Hepatocyte (in vitro differentiated cells): ENCODE measurements at regions not wholly inside any gene's neighbourhood (a gene's known extent, or its start where the extent isn't known, plus 50 kb on each side); places are given as distances from the start of the nearest gene placed in this dataset.

Experiments
- DNase-seq: peaks from one replicate; pipeline ENCODE4 v3.0.0-alpha.2; 2016; ENCODE audit warnings: low spot score
- H2AFZ ChIP-seq: fragments of 200-600 bp; sonication (generic); 2 replicates; pipeline ENCODE4 v1.6.0; 2016; ENCODE audit warnings: antibody characterized with exemption, mild to moderate bottlenecking
- H3K27ac ChIP-seq: fragments of 200-600 bp; sonication (generic); 2 replicates; pipeline ENCODE4 v1.5.1; 2016; ENCODE audit warnings: mild to moderate bottlenecking
- H3K27me3 ChIP-seq: fragments of 200-600 bp; sonication (generic); 2 replicates; pipeline ENCODE4 v1.6.1; 2016
- H3K36me3 ChIP-seq: fragments of 200-600 bp; sonication (generic); replicated peaks from 2 replicates; pipeline ENCODE4 v1.5.1; 2016; ENCODE audit warnings: low read depth; ENCODE audit not compliant: insufficient read depth
- H3K4me1 ChIP-seq: fragments of 200-600 bp; sonication (generic); 2 replicates; pipeline ENCODE4 v1.5.1; 2016; ENCODE audit warnings: mild to moderate bottlenecking, moderate library complexity; ENCODE audit not compliant: insufficient read depth
- H3K4me2 ChIP-seq: fragments of 200-600 bp; sonication (generic); 2 replicates; pipeline ENCODE4 v1.6.0; 2016
- H3K4me3 ChIP-seq: fragments of 200-600 bp; sonication (generic); 2 replicates; pipeline ENCODE4 v1.5.1; 2016; ENCODE audit warnings: mild to moderate bottlenecking
- H3K79me2 ChIP-seq: fragments of 200-600 bp; sonication (generic); 2 replicates; pipeline ENCODE4 v1.6.0; 2017; ENCODE audit warnings: mild to moderate bottlenecking
- H3K9me2 ChIP-seq: fragments of 200-600 bp; sonication (generic); replicated peaks from 2 replicates; pipeline ENCODE4 v1.6.0; 2017; ENCODE audit warnings: mild to moderate bottlenecking; ENCODE audit not compliant: insufficient read depth
- H3K9me3 ChIP-seq: fragments of 200-600 bp; sonication (generic); 2 replicates; pipeline ENCODE4 v1.5.1; 2016; ENCODE audit warnings: low read depth, mild to moderate bottlenecking
- H4K20me1 ChIP-seq: fragments of 200-600 bp; sonication (generic); 2 replicates; pipeline ENCODE4 v1.6.0; 2016; ENCODE audit warnings: mild to moderate bottlenecking; ENCODE audit not compliant: insufficient read depth, poor library complexity, severe bottlenecking
- EZH2 ChIP-seq: fragments of 200-600 bp; sonication (generic); IDR thresholded peaks from 2 replicates; pipeline ENCODE4 v1.6.1; 2016; ENCODE audit warnings: antibody characterized with exemption, mild to moderate bottlenecking, borderline replicate concordance
- EZH2phosphoT487 ChIP-seq: fragments of 200-600 bp; sonication (generic); IDR thresholded peaks from one replicate; pipeline ENCODE4 v1.6.1; 2018; ENCODE audit warnings: antibody characterized with exemption, mild to moderate bottlenecking, low read depth, moderate library complexity; ENCODE audit not compliant: unreplicated experiment, severe bottlenecking
- WGBS: methylation state at CpG from one replicate; pipeline ENCODE4 v1.1.6; 2016; ENCODE audit warnings: low lambda C conversion rate; ENCODE audit errors: missing lambda C conversion rate; 5-methylcytosine and 5-hydroxymethylcytosine counted together
- TF ChIP-seq, protein P1 (sequence below): fragments of 200-600 bp; sonication (generic); IDR thresholded peaks from 2 replicates; pipeline ENCODE4 v1.5.1; 2016; ENCODE audit warnings: antibody characterized with exemption, mild to moderate bottlenecking; ENCODE audit not compliant: poor library complexity

DNA sequence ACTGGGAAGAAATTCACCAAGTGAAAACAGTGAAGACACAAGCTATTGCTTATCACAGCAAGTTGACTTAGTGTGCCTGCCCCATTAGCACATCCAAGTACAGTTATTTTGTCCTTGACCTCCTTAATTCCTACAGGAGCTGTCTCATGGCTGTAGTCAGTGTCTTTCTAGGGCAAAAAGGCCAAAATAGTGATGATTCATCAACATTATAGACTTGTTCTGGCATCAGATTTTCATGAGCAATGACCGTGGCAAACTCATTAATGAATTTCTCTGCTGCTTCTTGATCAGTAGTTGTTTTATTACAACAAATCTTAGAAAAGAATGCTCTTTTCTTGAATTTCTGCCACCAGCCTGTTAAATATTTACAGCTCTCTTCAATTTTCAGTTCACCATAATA lies 1169.3 kb upstream of the DDX18 start:
- 94% methylated on average over 1 of the region's 1 CpG for WGBS
- Histone ChIP-seq H3K79me2 (no peaks in the 10 kb centered on the region), H3K4me3 (no peak overlapping the region), H3K27me3 (no peaks in the 10 kb centered on the region), H2AFZ (no peak overlapping the region), H3K27ac (no peak overlapping the region), H4K20me1 (no peaks in the 10 kb centered on the region), H3K4me2 (no peak overlapping the region), H3K9me3 (no peaks in the 10 kb centered on the region), H3K4me1 (no peaks in the 10 kb centered on the region), H3K9me2 (no peaks in the 10 kb centered on the region), H3K36me3 (no peaks in the 10 kb centered on the region)
- DNase-seq, result no peak
- TF ChIP-seq EZH2phosphoT487 (no peak), EZH2 (no peak)
- TF ChIP-seq, protein P1, sequence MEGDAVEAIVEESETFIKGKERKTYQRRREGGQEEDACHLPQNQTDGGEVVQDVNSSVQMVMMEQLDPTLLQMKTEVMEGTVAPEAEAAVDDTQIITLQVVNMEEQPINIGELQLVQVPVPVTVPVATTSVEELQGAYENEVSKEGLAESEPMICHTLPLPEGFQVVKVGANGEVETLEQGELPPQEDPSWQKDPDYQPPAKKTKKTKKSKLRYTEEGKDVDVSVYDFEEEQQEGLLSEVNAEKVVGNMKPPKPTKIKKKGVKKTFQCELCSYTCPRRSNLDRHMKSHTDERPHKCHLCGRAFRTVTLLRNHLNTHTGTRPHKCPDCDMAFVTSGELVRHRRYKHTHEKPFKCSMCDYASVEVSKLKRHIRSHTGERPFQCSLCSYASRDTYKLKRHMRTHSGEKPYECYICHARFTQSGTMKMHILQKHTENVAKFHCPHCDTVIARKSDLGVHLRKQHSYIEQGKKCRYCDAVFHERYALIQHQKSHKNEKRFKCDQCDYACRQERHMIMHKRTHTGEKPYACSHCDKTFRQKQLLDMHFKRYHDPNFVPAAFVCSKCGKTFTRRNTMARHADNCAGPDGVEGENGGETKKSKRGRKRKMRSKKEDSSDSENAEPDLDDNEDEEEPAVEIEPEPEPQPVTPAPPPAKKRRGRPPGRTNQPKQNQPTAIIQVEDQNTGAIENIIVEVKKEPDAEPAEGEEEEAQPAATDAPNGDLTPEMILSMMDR, result no peak

DNA sequence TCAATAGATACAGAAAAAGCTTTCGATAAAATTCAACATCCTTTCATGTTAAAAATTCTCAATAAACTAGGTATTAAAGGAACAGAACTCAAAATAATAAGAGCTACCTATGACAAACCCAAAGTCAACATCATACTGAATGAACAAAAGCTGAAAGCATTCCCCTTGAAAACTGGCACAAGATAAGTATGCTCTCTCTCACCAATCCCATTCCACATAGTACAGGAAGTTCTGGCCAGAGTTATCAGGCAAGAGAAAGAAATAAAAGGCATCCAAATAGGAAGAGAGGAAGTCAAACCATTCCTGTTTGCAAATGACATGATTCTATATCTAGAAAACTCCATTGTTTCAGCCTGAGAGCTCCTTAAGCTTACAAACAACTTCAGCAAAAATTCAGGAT lies 1145.8 kb upstream of the DDX18 start:
- Histone ChIP-seq H3K9me3 (no peaks in the 10 kb centered on the region), H3K36me3 (no peaks in the 10 kb centered on the region), H3K4me3 (no peak overlapping the region), H3K9me2 (no peaks in the 10 kb centered on the region), H3K27me3 (no peaks in the 10 kb centered on the region), H3K27ac (no peak overlapping the region), H2AFZ (no peak overlapping the region), H3K4me1 (no peaks in the 10 kb centered on the region), H3K4me2 (no peak overlapping the region), H4K20me1 (no peaks in the 10 kb centered on the region), H3K79me2 (no peaks in the 10 kb centered on the region)
- no peak for TF ChIP-seq EZH2phosphoT487
- TF ChIP-seq, protein P1, result no peak
- TF ChIP-seq EZH2, result no peak
- WGBS, result 83% methylated on average over 1 of the region's 1 CpG
- DNase-seq, result no peak

DNA sequence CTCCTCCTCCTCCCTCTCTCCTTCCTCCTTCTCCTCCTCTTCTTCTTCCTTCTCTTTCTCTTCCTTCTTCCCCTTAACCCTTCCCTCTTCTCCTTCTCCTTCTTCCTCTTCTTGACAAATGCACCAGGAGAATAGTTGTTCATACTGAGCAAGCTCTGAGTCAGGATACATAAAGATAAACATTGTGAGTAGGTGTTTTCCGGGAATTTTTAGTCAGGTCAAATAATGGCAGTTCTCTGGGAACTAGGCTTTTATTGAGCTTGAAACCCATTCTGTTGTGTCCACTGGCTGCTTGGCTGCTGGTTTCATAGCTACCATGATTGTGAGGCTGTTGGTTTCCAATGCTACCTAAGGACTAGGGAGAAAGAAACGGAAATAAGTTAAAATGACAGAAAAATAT lies 1144.7 kb upstream of the DDX18 start:
- Histone ChIP-seq H3K4me1 (no peaks in the 10 kb centered on the region), H3K27me3 (no peaks in the 10 kb centered on the region), H3K27ac (no peak overlapping the region), H3K4me2 (no peak overlapping the region), H3K9me2 (no peaks in the 10 kb centered on the region), H4K20me1 (no peaks in the 10 kb centered on the region), H3K36me3 (no peaks in the 10 kb centered on the region), H2AFZ (no peak overlapping the region), H3K79me2 (no peaks in the 10 kb centered on the region), H3K9me3 (no peaks in the 10 kb centered on the region), H3K4me3 (no peak overlapping the region)
- DNase-seq, result no peak
- TF ChIP-seq EZH2 (no peak), EZH2phosphoT487 (no peak)
- TF ChIP-seq, protein P1, result no peak
- 79% methylated on average over 2 of the region's 2 CpGs for WGBS

DNA sequence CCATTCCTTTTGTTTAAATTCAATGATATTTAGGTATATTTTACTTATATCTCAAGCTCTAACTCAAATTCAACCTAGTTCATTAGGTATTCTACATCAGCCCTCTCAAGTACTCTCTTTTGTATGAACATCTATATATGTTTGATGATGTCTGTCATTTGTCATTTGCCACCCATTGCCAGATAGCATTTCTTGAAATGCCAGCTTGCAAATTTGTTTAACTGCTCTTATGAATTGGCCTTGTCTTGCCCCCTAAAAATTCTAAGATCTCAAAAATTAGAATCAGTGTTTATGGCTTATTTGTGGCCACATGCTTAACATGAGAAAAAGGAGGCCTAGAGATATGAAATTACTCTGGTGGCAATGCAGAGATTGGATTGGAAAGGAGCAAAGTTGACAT lies 1140.3 kb upstream of the DDX18 start:
- H4K20me1 ChIP-seq, result no peaks in the 10 kb centered on the region
- DNase-seq, result no peak
- no peaks in the 10 kb centered on the region for H3K9me3 ChIP-seq
- H3K4me3 ChIP-seq, result no peak overlapping the region
- H3K36me3 ChIP-seq, result no peaks in the 10 kb centered on the region
- no peaks in the 10 kb centered on the region for H3K9me2 ChIP-seq
- H3K4me1 ChIP-seq, result no peaks in the 10 kb centered on the region
- no peak overlapping the region for H3K4me2 ChIP-seq
- H3K27ac ChIP-seq, result no peak overlapping the region
- H2AFZ ChIP-seq, result no peak overlapping the region
- H3K27me3 ChIP-seq, result no peaks in the 10 kb centered on the region
- TF ChIP-seq EZH2phosphoT487 (no peak), EZH2 (no peak)
- TF ChIP-seq, protein P1, result no peak
- no peaks in the 10 kb centered on the region for H3K79me2 ChIP-seq
